ENCODE measurements at regions not wholly inside any gene's neighbourhood (a gene's known extent, or its start where the extent isn't known, plus 50 kb on each side); places are given as distances from the start of the nearest gene placed in this dataset.

GRCh38 chr9:81224166-81225081, 464.9 kb downstream of the TLE1 start:
- TF ChIP-seq CTCF (IDR thresholded peaks at IDR 0.05; ENCODE audit: insufficient read depth, low read length, missing control alignments): no peak
- no peak for DNase-seq (ENCODE audit: low read depth, low spot score)
- ChIA-PET CTCF (no interaction called here), POLR2A (no interaction called here)
- H3K4me3 ChIP-seq (ENCODE audit: low read depth, low read length): no peak overlapping the region

- no peak for TF ChIP-seq CTCF (IDR thresholded peaks at IDR 0.05; ENCODE audit: insufficient read depth, low read length, missing control alignments)
- CTCF ChIA-PET: no interaction called here
- no peak for DNase-seq (ENCODE audit: low read depth, low spot score)
- H3K4me3 ChIP-seq (ENCODE audit: low read depth, low read length): no peak overlapping the region
- POLR2A ChIA-PET: no interaction called here
These were observed 474.4 kb downstream of the TLE1 start for GRCh38 chr9:81214975-81215374.

GRCh38 chr9:81213456-81213855, 475.9 kb downstream of the TLE1 start:
- TF ChIP-seq CTCF (IDR thresholded peaks at IDR 0.05; ENCODE audit: insufficient read depth, low read length, missing control alignments): no peak
- CTCF ChIA-PET: no interaction called here
- DNase-seq (ENCODE audit: low read depth, low spot score): no peak
- H3K4me3 ChIP-seq (ENCODE audit: low read depth, low read length): no peak overlapping the region
- POLR2A ChIA-PET: no interaction called here

- POLR2A ChIA-PET: no interaction called here
- DNase-seq (ENCODE audit: low read depth, low spot score): no peak
- CTCF ChIA-PET: no interaction called here
- no peak overlapping the region for H3K4me3 ChIP-seq (ENCODE audit: low read depth, low read length)
- no peak for TF ChIP-seq CTCF (IDR thresholded peaks at IDR 0.05; ENCODE audit: insufficient read depth, low read length, missing control alignments)
These were observed 477.6 kb downstream of the TLE1 start for GRCh38 chr9:81211741-81212140.

GRCh38 chr9:81207651-81208050, 481.7 kb downstream of the TLE1 start:
- no peak overlapping the region for H3K4me3 ChIP-seq (ENCODE audit: low read depth, low read length)
- TF ChIP-seq CTCF (IDR thresholded peaks at IDR 0.05; ENCODE audit: insufficient read depth, low read length, missing control alignments): no peak
- ChIA-PET CTCF (no interaction called here), POLR2A (no interaction called here)
- no peak for DNase-seq (ENCODE audit: low read depth, low spot score)

- CTCF ChIA-PET: no interaction called here
- POLR2A ChIA-PET: no interaction called here
- DNase-seq (ENCODE audit: low read depth, low spot score): no peak
These were observed 487.1 kb downstream of the TLE1 start for GRCh38 chr9:81202292-81202691.

More at GRCh38 chr9:81202292-81202691, 487.1 kb downstream of the TLE1 start:
- TF ChIP-seq CTCF (IDR thresholded peaks at IDR 0.05; ENCODE audit: insufficient read depth, low read length, missing control alignments): no peak
- no peak overlapping the region for H3K4me3 ChIP-seq (ENCODE audit: low read depth, low read length)
